ENCODE measurements at regions not wholly inside any gene's neighbourhood (a gene's known extent, or its start where the extent isn't known, plus 50 kb on each side); places are given as distances from the start of the nearest gene placed in this dataset.

DNA sequence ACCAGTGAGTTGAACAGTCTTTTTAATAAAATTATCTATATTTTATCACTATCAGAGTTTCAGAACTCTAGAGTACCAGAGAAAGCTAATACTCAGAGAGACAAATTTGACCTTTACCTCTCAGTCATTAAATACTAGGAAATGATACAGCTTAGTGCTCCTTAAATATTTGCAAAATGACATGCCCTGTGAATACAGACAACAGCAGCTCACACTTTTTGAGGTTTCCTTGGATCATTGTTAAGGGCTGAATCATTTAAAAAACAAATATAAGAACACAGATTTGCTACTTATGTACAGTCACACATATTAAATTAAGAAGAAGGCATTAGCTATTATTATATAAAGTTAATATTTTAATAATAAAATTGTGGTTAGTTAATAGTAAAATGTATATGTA, 1158.7 kb upstream of the EYS start:
- TF ChIP-seq, protein P1, sequence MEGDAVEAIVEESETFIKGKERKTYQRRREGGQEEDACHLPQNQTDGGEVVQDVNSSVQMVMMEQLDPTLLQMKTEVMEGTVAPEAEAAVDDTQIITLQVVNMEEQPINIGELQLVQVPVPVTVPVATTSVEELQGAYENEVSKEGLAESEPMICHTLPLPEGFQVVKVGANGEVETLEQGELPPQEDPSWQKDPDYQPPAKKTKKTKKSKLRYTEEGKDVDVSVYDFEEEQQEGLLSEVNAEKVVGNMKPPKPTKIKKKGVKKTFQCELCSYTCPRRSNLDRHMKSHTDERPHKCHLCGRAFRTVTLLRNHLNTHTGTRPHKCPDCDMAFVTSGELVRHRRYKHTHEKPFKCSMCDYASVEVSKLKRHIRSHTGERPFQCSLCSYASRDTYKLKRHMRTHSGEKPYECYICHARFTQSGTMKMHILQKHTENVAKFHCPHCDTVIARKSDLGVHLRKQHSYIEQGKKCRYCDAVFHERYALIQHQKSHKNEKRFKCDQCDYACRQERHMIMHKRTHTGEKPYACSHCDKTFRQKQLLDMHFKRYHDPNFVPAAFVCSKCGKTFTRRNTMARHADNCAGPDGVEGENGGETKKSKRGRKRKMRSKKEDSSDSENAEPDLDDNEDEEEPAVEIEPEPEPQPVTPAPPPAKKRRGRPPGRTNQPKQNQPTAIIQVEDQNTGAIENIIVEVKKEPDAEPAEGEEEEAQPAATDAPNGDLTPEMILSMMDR (IDR thresholded peaks at IDR 0.05): no peak
- Histone ChIP-seq H3K36me3 (no peaks in the 10 kb centered on the region), H3K27me3 (no peaks in the 10 kb centered on the region), H3K4me3 (no peak overlapping the region), H3K9me3 (no peaks in the 10 kb centered on the region), H3K4me1 (no peaks in the 10 kb centered on the region), H3K27ac (no peak overlapping the region)
- DNase-seq (no peak), FAIRE-seq (no peak), ATAC-seq (no peak)
- intact Hi-C loops (cut with DNase I): no loop called here

DNA sequence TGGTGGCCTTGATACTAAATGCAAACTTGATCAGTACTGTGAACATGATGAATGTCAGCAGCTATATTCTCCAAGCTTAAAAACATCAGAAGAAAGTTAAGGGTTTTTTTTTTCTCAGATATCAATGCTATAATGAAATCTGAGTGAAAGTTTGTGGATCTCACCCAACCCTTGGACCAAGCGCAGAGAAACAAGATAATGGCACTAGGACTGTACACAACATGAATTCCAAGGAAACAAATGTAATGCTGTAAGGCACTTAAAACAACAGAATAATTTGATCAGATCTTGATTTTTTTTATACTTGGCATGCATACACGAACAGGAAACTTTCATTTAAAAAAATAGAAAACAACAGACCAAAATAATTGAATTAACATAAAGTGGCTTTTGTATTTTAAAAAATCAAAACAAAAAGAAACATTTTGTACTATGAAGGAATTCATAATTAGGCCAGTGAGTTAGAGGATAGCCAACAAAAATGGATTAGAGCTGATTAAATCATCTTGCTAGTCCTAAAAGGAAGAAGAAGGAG, 1154.0 kb upstream of the EYS start:
- TF ChIP-seq, protein P1 (IDR thresholded peaks at IDR 0.05): no peak
- no peak overlapping the region for H3K4me3 ChIP-seq
- H3K27ac ChIP-seq: no peak overlapping the region
- no peaks in the 10 kb centered on the region for H3K4me1 ChIP-seq
- FAIRE-seq: no peak
- no peak for ATAC-seq
- no peak for DNase-seq
- no peaks in the 10 kb centered on the region for H3K27me3 ChIP-seq
- intact Hi-C loops (cut with DNase I): no loop called here
- H3K36me3 ChIP-seq: no peaks in the 10 kb centered on the region
- 42 to 47% methylated on average over 2 of the region's 2 CpGs for WGBS, 2 donors
- H3K9me3 ChIP-seq: no peaks in the 10 kb centered on the region

DNA sequence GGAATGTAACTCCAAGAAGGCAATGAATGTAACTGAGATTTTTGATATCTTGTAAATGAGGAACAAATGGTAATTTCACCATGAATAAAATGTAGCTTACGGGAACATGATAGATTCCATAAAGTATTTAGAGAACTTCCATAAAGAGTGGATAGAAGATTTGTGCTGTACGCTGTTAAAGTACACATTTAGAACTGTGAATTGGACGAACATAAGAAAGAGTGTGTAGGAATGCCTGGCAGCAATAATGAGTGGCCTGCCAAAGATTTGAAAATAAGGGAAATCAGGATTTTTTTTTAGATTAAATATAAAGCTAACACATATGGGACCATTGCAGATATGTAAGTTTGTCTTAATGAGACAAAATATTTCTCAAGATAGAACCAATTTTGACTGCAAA, 1153.3 kb upstream of the EYS start:
- H3K36me3 ChIP-seq: no peaks in the 10 kb centered on the region
- no peaks in the 10 kb centered on the region for H3K4me1 ChIP-seq
- H3K4me3 ChIP-seq: no peak overlapping the region
- no peak for DNase-seq
- FAIRE-seq: no peak
- H3K9me3 ChIP-seq: no peaks in the 10 kb centered on the region
- ATAC-seq: no peak
- TF ChIP-seq, protein P1 (IDR thresholded peaks at IDR 0.05): no peak
- 50 to 58% methylated on average over 3 of the region's 3 CpGs for WGBS, 2 donors
- intact Hi-C loops (cut with DNase I): no loop called here
- H3K27ac ChIP-seq: no peak overlapping the region
- no peaks in the 10 kb centered on the region for H3K27me3 ChIP-seq

DNA sequence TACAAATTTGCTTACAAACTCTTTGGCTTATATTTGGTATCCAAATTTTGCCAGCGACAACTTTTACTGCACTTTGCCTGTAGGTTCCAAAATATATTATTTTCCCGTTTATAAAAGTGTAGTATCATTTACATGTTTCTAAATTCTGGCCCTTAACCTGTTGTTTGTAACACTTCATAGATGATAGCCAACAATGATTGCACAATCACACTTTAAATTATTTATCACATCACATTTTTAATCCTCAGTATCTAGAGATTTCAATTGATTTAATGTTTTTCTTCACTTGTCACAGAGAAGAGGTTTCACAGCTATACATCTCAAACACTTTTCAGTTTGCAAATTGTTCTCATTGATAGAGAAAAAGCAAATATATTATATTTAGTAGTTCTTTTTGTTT, 1151.2 kb upstream of the EYS start:
- no peak for FAIRE-seq
- H3K9me3 ChIP-seq: no peaks in the 10 kb centered on the region
- 40 to 52% methylated on average over 2 of the region's 2 CpGs for WGBS, 2 donors

DNA sequence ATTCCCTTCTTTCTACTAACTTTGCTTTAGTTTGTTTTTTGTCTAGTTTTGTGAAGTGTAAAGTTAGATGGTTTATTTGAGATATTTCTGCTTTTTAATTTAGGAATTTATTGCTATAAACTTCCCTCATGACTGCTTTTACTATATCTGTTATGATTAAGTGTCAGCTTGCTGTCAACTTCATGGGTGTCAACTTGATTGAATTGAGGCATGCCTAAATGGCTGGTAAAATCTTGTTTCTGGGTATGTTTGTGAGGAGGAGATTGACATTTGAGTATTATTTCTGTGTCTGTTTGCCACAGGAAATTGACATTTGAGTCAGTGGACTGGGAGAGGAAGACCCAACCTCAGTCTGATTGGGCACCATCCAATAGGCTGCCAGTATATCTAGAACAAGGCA, 1147.0 kb upstream of the EYS start:
- Histone ChIP-seq H3K9me3 (no peaks in the 10 kb centered on the region), H3K4me3 (no peak overlapping the region), H3K4me1 (no peaks in the 10 kb centered on the region), H3K27ac (no peak overlapping the region), H3K36me3 (no peaks in the 10 kb centered on the region), H3K27me3 (no peaks in the 10 kb centered on the region)
- DNase-seq (no peak), FAIRE-seq (no peak), ATAC-seq (no peak)
- intact Hi-C loops (cut with DNase I): no loop called here
- TF ChIP-seq, protein P1 (IDR thresholded peaks at IDR 0.05): no peak

More for the DNA sequence above, 1151.2 kb upstream of the EYS start:
- no peak for ATAC-seq
- intact Hi-C loops (cut with DNase I): no loop called here
- H3K27ac ChIP-seq: no peak overlapping the region
- no peaks in the 10 kb centered on the region for H3K36me3 ChIP-seq
- no peaks in the 10 kb centered on the region for H3K4me1 ChIP-seq
- TF ChIP-seq, protein P1 (IDR thresholded peaks at IDR 0.05): no peak
- no peaks in the 10 kb centered on the region for H3K27me3 ChIP-seq
- DNase-seq: no peak
- H3K4me3 ChIP-seq: no peak overlapping the region

All from pancreas (tissue), 10 donors.